HepG2 (cell line): ENCODE measurements at regions not wholly inside any gene's neighbourhood (a gene's known extent, or its start where the extent isn't known, plus 50 kb on each side); places are given as distances from the start of the nearest gene placed in this dataset.

ENCODE experiments used
- ATAC-seq: fragments of 200-7000 bp; cut with Tn5 transposase; 3 replicates; pipeline ENCODE4 v1.9.1; 2020; ENCODE audit warnings: mild to moderate bottlenecking, moderate library complexity
- BruUV-seq: library from RNA; stranded (reverse); fragments of 400-500 nt; replicated peaks from 2 replicates; lab custom pipeline; 2021; lab: Mats Ljungman, UMichigan
- CTCF ChIA-PET: fragments of 300-600 bp; formaldehyde crosslinking; extraction: SDS; loops from one replicate; lab custom pipeline; 2021; ENCODE audit warnings: low total read pairs, inconsistent platforms, low intra/inter-chr PET ratio; lab: Yijun Ruan, JAX
- POLR2A ChIA-PET: fragments of 350-600 bp; sonication (Branson Sonifier 250); formaldehyde crosslinking; loops from one replicate; lab custom pipeline; 2020; ENCODE audit warnings: antibody characterized with exemption, inconsistent platforms; lab: Yijun Ruan, JAX
- DNase-seq: peaks from one replicate; pipeline ENCODE4 v3.0.0-alpha.2; 2015; ENCODE audit warnings: low spot score
- FAIRE-seq: peaks from 3 replicates; lab custom pipeline; 2011; peaks lifted over from hg19 to GRCh38; lab: Jason Lieb, UNC
- H2AFZ ChIP-seq: one replicate; pipeline ENCODE4 v1.6.1; 2011; ENCODE audit warnings: low read length, inconsistent platforms
- H3K27ac ChIP-seq: fragments of 300-600 bp; 3 replicates; pipeline ENCODE4 v1.8.0; 2011; ENCODE audit warnings: mixed run types, mild to moderate bottlenecking, mixed read lengths, low read length, inconsistent platforms; ENCODE audit not compliant: insufficient read depth; ENCODE audit errors: extremely low read length
- H3K27me3 ChIP-seq, 2 experiments: fragments of 200-600 bp in 1 of 2; 2 replicates in 1 of 2; 3 replicates in 1 of 2; pipeline versions ENCODE4 v1.6.0 to v1.8.0; 2011; ENCODE audit warnings: low read length in 2 of 2, mild to moderate bottlenecking in 2 of 2, moderate library complexity in 2 of 2, inconsistent platforms in 1 of 2; ENCODE audit not compliant: insufficient read depth in 2 of 2, control insufficient read depth in 1 of 2
- H3K36me3 ChIP-seq, 2 experiments: fragments of 200-600 bp in 1 of 2; replicated peaks in 1 of 2; 2 replicates in 1 of 2; 3 replicates in 1 of 2; pipeline versions ENCODE4 v1.5.1 to v1.8.0; 2011; ENCODE audit warnings: low read length in 2 of 2, inconsistent platforms in 1 of 2; ENCODE audit not compliant: insufficient read depth in 2 of 2, control insufficient read depth in 1 of 2
- H3K4me1 ChIP-seq: 2 replicates; pipeline ENCODE4 v1.5.1; 2012; ENCODE audit warnings: low read length, inconsistent platforms; ENCODE audit not compliant: insufficient read depth
- H3K4me2 ChIP-seq: 2 replicates; pipeline ENCODE4 v1.6.0; 2011; ENCODE audit warnings: low read depth, low read length, inconsistent platforms
- H3K4me3 ChIP-seq, 3 experiments: fragments of 200-600 bp in 1 of 3; sonication (generic), shearing (Covaris generic) in 1 of 3; replicated peaks in 1 of 3; 2 replicates each; pipeline ENCODE4 v1.5.1; 2011 to 2016; ENCODE audit warnings: low read length in 3 of 3, inconsistent platforms in 2 of 3, low read depth in 2 of 3, mild to moderate bottlenecking in 2 of 3, control low read depth in 1 of 3, mixed read lengths in 1 of 3; ENCODE audit not compliant: insufficient read depth in 1 of 3
- H3K79me2 ChIP-seq: one replicate; pipeline ENCODE4 v1.6.1; 2011; ENCODE audit warnings: low read length, inconsistent platforms; ENCODE audit not compliant: insufficient read depth
- H3K9ac ChIP-seq: 2 replicates; pipeline ENCODE4 v1.6.0; 2011; ENCODE audit warnings: mild to moderate bottlenecking, low read depth, low read length, inconsistent platforms; ENCODE audit not compliant: insufficient read depth
- H3K9me3 ChIP-seq: 2 replicates; pipeline ENCODE4 v1.5.1; 2012; ENCODE audit warnings: mild to moderate bottlenecking, low read length
- H4K20me1 ChIP-seq: 2 replicates; pipeline ENCODE4 v1.6.0; 2011; ENCODE audit warnings: inconsistent platforms, mild to moderate bottlenecking, low read length, moderate library complexity; ENCODE audit not compliant: insufficient read depth
- CHD4 ChIP-seq: fragments of 200-600 bp; sonication (generic); IDR thresholded peaks from 2 replicates; pipeline ENCODE4 v1.7.0; 2017; ENCODE audit warnings: mild to moderate bottlenecking, low read length, borderline replicate concordance
- GMEB1 ChIP-seq: sonication (generic); formaldehyde crosslinking; IDR thresholded peaks from 2 replicates; pipeline ENCODE4 v1.5.1; 2020; ENCODE audit warnings: missing genetic modification reagents, mild to moderate bottlenecking, borderline replicate concordance
- MLXIP ChIP-seq: sonication (generic); formaldehyde crosslinking; IDR thresholded peaks from 2 replicates; pipeline ENCODE4 v1.9.0; 2021; ENCODE audit warnings: missing genetic modification reagents, borderline replicate concordance
- SIX4 ChIP-seq: sonication (generic); formaldehyde crosslinking; IDR thresholded peaks from 2 replicates; pipeline ENCODE4 v1.4.0; 2020; ENCODE audit warnings: missing genetic modification reagents
- SMAD1 ChIP-seq: sonication (generic); formaldehyde crosslinking; IDR thresholded peaks from 2 replicates; pipeline ENCODE4 v1.4.0; 2020; ENCODE audit warnings: missing genetic modification reagents, low read depth, mild to moderate bottlenecking, borderline replicate concordance
- SP1 ChIP-seq, 2 experiments: fragments of 450-650 bp in 1 of 2; sonication (generic) in 1 of 2; formaldehyde crosslinking in 1 of 2; IDR thresholded peaks; 2 replicates each; pipeline versions ENCODE4 v1.4.0 to v1.6.1; 2016 to 2020; ENCODE audit warnings: missing genetic modification reagents in 1 of 2
- ZNF775 ChIP-seq: sonication (generic); formaldehyde crosslinking; IDR thresholded peaks from 2 replicates; pipeline ENCODE4 v1.4.0; 2020; ENCODE audit warnings: missing genetic modification reagents, mild to moderate bottlenecking, moderate library complexity, borderline replicate concordance
- ZNF784 ChIP-seq: sonication (generic); formaldehyde crosslinking; IDR thresholded peaks from 2 replicates; pipeline ENCODE4 v1.5.1; 2020; ENCODE audit warnings: missing genetic modification reagents, mild to moderate bottlenecking, borderline replicate concordance
- WGBS: methylation state at CpG from one replicate; pipeline ENCODE4 v1.1.6; 2017; ENCODE audit warnings: low lambda C conversion rate; 5-methylcytosine and 5-hydroxymethylcytosine counted together
- in situ Hi-C: cut with HindIII; loops from 2 replicates; pipeline ENCODE4 v1.10.0; 2017; ENCODE audit warnings: low pct_unique_long_range_greater_than_20kb; ENCODE audit not compliant: extremely low pct_ligation_motif_present
- intact Hi-C: fragments of 100-400 bp; cut with micrococcal nuclease; formaldehyde crosslinking; loops from one replicate; pipeline ENCODE4 v1.10.0; 2022; ENCODE audit not compliant: unreplicated experiment

DNA sequence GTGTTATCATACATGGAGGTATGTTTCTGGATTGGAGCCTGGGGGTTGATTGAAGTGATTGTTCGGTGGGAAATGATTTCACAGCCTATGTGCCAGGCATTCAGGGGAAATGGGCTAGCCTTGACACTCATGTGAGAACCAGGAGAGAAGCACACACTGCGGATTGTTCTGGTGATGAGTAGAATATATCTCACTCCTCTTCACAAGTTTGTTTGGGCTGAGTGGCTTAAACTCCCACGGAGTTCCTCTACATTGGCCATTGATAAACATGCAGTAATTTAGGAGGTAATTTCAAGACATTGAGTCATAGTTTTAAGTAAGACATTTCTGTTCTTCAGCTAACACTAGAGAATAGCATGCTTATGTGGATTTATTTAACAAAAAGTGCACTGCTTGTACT, 498.9 kb upstream of the NETO1 start:
- Histone ChIP-seq H4K20me1 (no peaks in the 10 kb centered on the region), H3K4me1 (no peaks in the 10 kb centered on the region), H3K4me3 (no peak overlapping the region), H3K27me3 (no peaks in the 10 kb centered on the region), H2AFZ (no peak overlapping the region), H3K79me2 (no peaks in the 10 kb centered on the region), H3K36me3 (no peaks in the 10 kb centered on the region), H3K27ac (no peak overlapping the region), H3K4me2 (no peak overlapping the region), H3K9ac (no peak overlapping the region)
- no peak for FAIRE-seq
- in situ Hi-C loops: no loop called here
- ATAC-seq: no peak
- BruUV-seq: no TSS peak
- POLR2A ChIA-PET: no interaction called here
- no peak for DNase-seq
- TF ChIP-seq ZNF775 (CRISPR knock-in tag) (no peak), ZNF784 (CRISPR knock-in tag) (no peak), MLXIP (CRISPR knock-in tag) (no peak), SIX4 (no peak), SP1 (IDR thresholded peaks at IDR 0.05) (no peak), SP1 (CRISPR knock-in tag; IDR thresholded peaks at IDR 0.05) (no peak), GMEB1 (no peak), CHD4 (no peak), SMAD1 (CRISPR knock-in tag) (no peak)
- TF ChIP-seq, all 625 proteins: peak for 0
- intact Hi-C loops: no loop called here
- WGBS: 0% methylated on average over 3 of the region's 3 CpGs
- CTCF ChIA-PET: no interaction called here
- no peaks in the 10 kb centered on the region; the same call in 1 of the 2 replicates for H3K9me3 ChIP-seq
